ENCODE measurements at regions not wholly inside any gene's neighbourhood (a gene's known extent, or its start where the extent isn't known, plus 50 kb on each side); places are given as distances from the start of the nearest gene placed in this dataset.

- no peak for TF ChIP-seq CTCF (IDR thresholded peaks at IDR 0.05)
- no peak for TF ChIP-seq POLR2A (IDR thresholded peaks at IDR 0.05)
Measured at GRCh38 chr3:152083135-152083534, 185.6 kb upstream of the MBNL1 start.

Data from esophagus squamous epithelium (tissue), 4 donors.